GM12892 (cell line): ENCODE measurements at regions not wholly inside any gene's neighbourhood (a gene's known extent, or its start where the extent isn't known, plus 50 kb on each side); places are given as distances from the start of the nearest gene placed in this dataset.

Source experiments
- POLR2A ChIP-seq: IDR thresholded peaks from 2 replicates; pipeline ENCODE4 v1.6.1; 2011; ENCODE audit warnings: low read depth, low read length, control low read depth
- POLR2AphosphoS5 ChIP-seq: IDR thresholded peaks from 2 replicates; pipeline ENCODE4 v1.6.1; 2011; ENCODE audit warnings: low read depth, low read length, control low read depth

DNA sequence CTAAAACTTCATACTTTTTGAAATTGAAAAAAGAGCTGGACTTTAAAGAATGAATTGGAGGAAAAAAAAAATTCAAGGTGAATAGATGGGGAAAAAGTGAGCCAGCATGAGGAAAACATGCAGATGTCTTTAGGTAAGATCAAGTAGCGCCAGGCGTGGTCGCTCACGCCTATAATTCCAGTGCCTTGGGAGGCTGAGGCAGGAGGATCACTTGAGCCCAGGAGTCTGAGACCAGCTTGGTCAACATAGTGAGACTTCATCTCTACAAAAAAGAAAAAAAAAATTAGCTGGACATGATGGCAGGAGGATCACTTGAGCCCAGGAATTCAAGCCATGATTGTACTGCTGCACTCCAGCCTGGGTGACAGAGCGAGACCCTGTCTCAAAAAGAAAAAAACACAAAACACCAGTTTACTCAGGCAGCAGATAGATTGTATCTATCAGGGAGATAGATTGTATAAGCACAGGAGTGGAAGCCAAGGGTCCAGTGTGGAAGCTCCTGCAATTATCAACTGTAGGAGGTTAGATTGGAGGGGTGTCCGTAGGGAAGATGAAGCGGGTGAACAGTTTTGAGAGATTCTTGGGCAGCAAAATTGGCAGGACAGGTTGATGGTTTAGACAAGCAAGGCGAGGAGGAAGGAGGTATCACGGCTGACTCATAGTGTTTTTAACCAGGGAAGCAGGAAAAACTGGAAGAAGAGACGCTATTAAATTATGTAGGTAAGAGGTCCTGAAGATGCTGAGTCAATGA is 97.6 kb upstream of the ZNF217 start:
- no peak for TF ChIP-seq POLR2AphosphoS5
- TF ChIP-seq POLR2A, result no peak
